Left lung (tissue), 4 donors: ENCODE measurements at regions not wholly inside any gene's neighbourhood (a gene's known extent, or its start where the extent isn't known, plus 50 kb on each side); places are given as distances from the start of the nearest gene placed in this dataset.

ENCODE experiments used
- ATAC-seq: fragments of 200-7000 bp; cut with Tn5 transposase; one replicate; pipeline ENCODE4 v1.9.1; 2020; ENCODE audit warnings: moderate library complexity
- DNase-seq, 4 donors: peaks; one replicate each; pipeline ENCODE4 v3.0.0-alpha.2; 2013 to 2020
- H3K27ac ChIP-seq, 2 donors: fragments of 200-600 bp; sonication (generic) in 1 of 2; one replicate each; pipeline versions ENCODE4 v1.5.0 to v1.8.0; 2020 to 2021
- H3K27me3 ChIP-seq, 2 donors: fragments of 200-600 bp; sonication (generic) in 1 of 2; one replicate each; pipeline versions ENCODE4 v1.5.0 to v1.8.0; 2020 to 2021
- H3K36me3 ChIP-seq, 2 donors: fragments of 200-600 bp; sonication (generic) in 1 of 2; one replicate each; pipeline versions ENCODE4 v1.5.0 to v1.8.0; 2020 to 2021
- H3K4me1 ChIP-seq, 2 donors: fragments of 200-600 bp; one replicate each; pipeline ENCODE4 v1.8.0; 2021
- H3K4me3 ChIP-seq, 2 donors: fragments of 200-600 bp; sonication (generic) in 1 of 2; one replicate each; pipeline versions ENCODE4 v1.5.0 to v1.8.0; 2020 to 2021; ENCODE audit warnings: mild to moderate bottlenecking in 1 of 2
- H3K9me3 ChIP-seq, 2 donors: fragments of 200-600 bp; sonication (generic) in 1 of 2; one replicate each; pipeline versions ENCODE4 v1.5.0 to v1.8.0; 2020 to 2021
- intact Hi-C, 2 donors: fragments of 100-400 bp; cut with DNase I; formaldehyde crosslinking; loops; one replicate each; pipeline versions ENCODE4 v1.11.2 to v1.14.2; 2022
- TF ChIP-seq, protein P1 (sequence below), 2 donors: fragments of 200-600 bp; sonication (generic) in 1 of 2; IDR thresholded peaks; one replicate each; pipeline versions ENCODE4 v1.5.0 to v1.8.0; 2021; ENCODE audit warnings: antibody characterized with exemption in 2 of 2
- donor health status: DM: no; HTN: yes; CAD: no.
- donor health status: DM: no; HTN: no; CAD: no.

DNA sequence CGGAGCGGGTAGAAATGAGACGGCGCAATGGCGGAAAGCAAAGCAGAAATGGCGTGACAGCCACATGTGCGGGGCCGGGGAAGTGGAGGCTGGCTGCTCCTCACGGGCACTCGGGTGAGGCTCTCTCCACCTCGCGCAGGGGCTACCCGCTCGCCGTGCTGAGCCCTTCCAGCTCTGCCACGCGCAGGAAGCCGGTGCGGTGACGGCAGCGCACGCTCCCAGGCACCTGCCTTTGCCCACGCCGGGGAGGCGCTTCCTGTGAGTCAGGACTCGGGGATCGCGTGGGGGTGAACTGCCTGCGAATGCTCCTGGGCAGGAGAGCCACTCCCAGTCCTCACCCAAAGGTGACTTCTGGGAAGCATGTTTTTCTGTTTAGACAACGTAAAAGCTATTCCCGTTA lies 431.2 kb downstream of the GLRX3 start:
- TF ChIP-seq, protein P1, sequence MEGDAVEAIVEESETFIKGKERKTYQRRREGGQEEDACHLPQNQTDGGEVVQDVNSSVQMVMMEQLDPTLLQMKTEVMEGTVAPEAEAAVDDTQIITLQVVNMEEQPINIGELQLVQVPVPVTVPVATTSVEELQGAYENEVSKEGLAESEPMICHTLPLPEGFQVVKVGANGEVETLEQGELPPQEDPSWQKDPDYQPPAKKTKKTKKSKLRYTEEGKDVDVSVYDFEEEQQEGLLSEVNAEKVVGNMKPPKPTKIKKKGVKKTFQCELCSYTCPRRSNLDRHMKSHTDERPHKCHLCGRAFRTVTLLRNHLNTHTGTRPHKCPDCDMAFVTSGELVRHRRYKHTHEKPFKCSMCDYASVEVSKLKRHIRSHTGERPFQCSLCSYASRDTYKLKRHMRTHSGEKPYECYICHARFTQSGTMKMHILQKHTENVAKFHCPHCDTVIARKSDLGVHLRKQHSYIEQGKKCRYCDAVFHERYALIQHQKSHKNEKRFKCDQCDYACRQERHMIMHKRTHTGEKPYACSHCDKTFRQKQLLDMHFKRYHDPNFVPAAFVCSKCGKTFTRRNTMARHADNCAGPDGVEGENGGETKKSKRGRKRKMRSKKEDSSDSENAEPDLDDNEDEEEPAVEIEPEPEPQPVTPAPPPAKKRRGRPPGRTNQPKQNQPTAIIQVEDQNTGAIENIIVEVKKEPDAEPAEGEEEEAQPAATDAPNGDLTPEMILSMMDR (IDR thresholded peaks at IDR 0.05): no peak
- ATAC-seq (no peak), DNase-seq (peak in 1 of 4 donors; percentile 76)
- Histone ChIP-seq H3K27ac (no peak overlapping the region), H3K4me1 (no peaks in the 10 kb centered on the region), H3K27me3 (peaks cover 0 to 10% of the 10 kb centered on the region in 2 donors), H3K9me3 (no peaks in the 10 kb centered on the region), H3K4me3 (no peak overlapping the region), H3K36me3 (no peaks in the 10 kb centered on the region)
- intact Hi-C loops: no loop called here

DNA sequence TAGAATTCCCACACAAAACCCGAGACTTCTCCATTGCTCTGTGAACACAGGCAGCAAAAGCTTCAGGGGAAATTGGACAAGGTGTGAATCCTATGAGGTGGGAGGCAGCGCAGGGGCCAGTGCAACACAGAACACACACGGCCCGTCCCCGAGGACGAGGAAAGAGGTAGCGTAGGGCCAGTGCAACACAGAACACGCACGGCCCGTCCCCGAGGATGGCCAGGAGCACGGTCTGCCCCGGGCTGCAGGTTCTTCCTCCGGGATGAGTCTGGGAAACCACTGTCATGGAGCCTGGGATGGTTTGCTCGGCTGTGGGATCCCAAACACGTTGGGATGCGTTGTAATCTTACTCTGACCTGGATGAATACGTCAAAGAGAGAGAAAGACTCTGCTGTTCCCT lies 432.1 kb downstream of the GLRX3 start:
- ATAC-seq (no peak), DNase-seq (peak in 1 of 4 donors; percentile 68)
- Histone ChIP-seq H3K27ac (no peak overlapping the region), H3K27me3 (peaks cover 0 to 10% of the 10 kb centered on the region in 2 donors), H3K36me3 (no peaks in the 10 kb centered on the region), H3K9me3 (no peaks in the 10 kb centered on the region), H3K4me3 (no peak overlapping the region), H3K4me1 (no peaks in the 10 kb centered on the region)
- intact Hi-C loops: no loop called here
- TF ChIP-seq, protein P1 (IDR thresholded peaks at IDR 0.05): no peak

DNA sequence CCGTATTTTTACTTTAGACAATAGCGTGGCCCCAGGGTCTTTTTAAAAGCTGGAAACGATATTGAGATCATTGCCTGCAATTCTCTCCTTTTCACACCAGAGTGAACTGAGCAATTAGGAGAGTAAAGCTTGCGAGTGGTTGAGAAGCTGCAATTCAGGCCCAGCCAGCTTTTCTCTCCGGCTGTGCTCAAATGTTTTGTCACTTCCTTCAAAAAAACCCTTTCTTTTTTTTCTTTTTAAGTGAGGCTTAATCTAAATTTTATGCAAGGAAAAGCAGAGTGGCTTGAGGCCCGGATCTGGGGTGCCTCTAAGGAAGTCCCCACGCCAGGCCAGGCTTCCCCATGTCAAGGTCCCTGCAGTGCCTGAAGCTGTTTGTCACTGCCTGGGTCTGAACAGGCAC lies 433.9 kb downstream of the GLRX3 start:
- intact Hi-C loops: no loop called here
- no peak for ATAC-seq
- TF ChIP-seq, protein P1 (IDR thresholded peaks at IDR 0.05): no peak

DNA sequence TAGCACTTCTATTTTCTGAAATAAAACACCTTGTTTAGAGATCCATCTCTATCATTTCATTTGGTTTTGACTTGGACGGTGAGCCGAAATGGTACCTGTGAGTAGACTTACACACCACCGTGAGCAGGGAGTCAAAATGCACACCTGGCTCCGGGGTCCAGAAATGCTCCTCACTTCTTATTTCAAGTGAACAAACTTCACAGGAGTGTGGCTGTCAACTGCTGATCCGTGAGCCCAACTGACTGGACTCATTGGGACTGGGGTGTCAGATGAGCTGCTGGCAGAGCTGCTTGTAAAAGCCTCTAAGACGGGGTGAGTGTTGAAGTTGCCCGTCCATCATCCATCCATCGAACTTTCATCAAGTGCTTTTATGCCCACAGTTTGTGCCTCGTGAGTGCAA lies 435.5 kb downstream of the GLRX3 start:
- TF ChIP-seq, protein P1 (IDR thresholded peaks at IDR 0.05): no peak
- H3K4me1 ChIP-seq: no peaks in the 10 kb centered on the region
- no peak for DNase-seq
- ATAC-seq: no peak
- H3K36me3 ChIP-seq: no peaks in the 10 kb centered on the region
- no peaks in the 10 kb centered on the region for H3K9me3 ChIP-seq
- H3K4me3 ChIP-seq: no peak overlapping the region
- H3K27ac ChIP-seq: no peak overlapping the region
- intact Hi-C loops: no loop called here
- H3K27me3 ChIP-seq: peaks cover 0 to 15% of the 10 kb centered on the region in 2 donors

More for the DNA sequence above, 433.9 kb downstream of the GLRX3 start:
- peak in 3 of 4 donors; percentile 3 to 42 (median 26) for DNase-seq
- Histone ChIP-seq H3K4me3 (no peak overlapping the region), H3K36me3 (no peaks in the 10 kb centered on the region), H3K4me1 (no peaks in the 10 kb centered on the region), H3K27me3 (peaks cover 0 to 10% of the 10 kb centered on the region in 2 donors), H3K9me3 (no peaks in the 10 kb centered on the region), H3K27ac (no peak overlapping the region)

DNA sequence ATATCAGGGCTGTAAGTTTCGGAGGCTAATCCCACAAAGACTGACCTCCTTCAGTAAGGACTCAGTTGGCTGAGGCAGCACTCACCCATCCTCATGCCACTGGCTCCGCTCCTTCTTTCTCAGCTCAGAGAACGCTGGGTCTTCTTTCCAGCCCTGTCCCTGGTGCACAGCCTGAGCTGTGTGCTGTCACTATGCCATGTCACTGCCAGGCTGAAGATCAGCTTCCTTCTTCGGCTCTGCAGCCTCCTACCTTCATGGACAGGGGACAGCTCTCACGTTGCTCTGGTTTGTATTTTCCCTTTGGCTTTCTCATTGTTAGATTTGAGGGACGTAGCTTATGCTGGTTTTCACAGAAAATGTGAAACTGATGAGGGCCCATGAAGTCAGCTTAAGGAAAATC lies 437.3 kb downstream of the GLRX3 start:
- Histone ChIP-seq H3K36me3 (no peaks in the 10 kb centered on the region), H3K4me1 (no peaks in the 10 kb centered on the region), H3K27ac (no peak overlapping the region), H3K9me3 (no peaks in the 10 kb centered on the region), H3K27me3 (peaks cover 0 to 22% of the 10 kb centered on the region in 2 donors), H3K4me3 (no peak overlapping the region)
- ATAC-seq: no peak
- TF ChIP-seq, protein P1 (IDR thresholded peaks at IDR 0.05): no peak
- no peak for DNase-seq
- intact Hi-C loops: no loop called here
